ENCODE measurements at regions not wholly inside any gene's neighbourhood (a gene's known extent, or its start where the extent isn't known, plus 50 kb on each side); places are given as distances from the start of the nearest gene placed in this dataset.
"Not testable (repeated sequence)": the region's sequence is repeated elsewhere in the genome, so short reads cannot be mapped to it uniquely, and the experiment has no call there.

DNA sequence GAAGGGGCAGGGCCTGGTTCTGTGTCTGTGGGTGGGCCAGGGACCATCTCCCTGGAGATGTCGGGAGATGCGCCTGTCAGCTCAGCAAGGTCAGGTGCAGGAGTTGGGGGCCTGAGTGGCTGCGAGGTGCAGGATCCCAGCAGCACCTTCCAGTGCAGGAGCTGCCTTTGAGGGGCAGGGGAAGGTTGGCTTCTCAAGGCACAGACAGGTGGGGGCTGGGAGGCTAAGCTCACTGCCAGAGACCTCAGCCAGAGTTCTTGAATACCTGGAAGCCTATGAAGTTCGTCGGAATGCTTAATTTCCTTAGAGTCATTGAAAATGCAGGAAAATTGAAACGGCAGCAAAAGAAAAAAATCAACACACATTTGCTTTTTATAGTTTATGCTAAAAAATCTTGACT lies 72.8 kb upstream of the CRYM start:
- TF ChIP-seq EZH2 (IDR thresholded peaks at IDR 0.05; ENCODE audit: insufficient read depth, poor library complexity, severe bottlenecking); EZH2phosphoT487 (IDR thresholded peaks at IDR 0.05; ENCODE audit: insufficient read depth, low read depth): not testable (repeated sequence)

All from GM23248 (cell line).